DND-41 (cell line): ENCODE measurements at regions not wholly inside any gene's neighbourhood (a gene's known extent, or its start where the extent isn't known, plus 50 kb on each side); places are given as distances from the start of the nearest gene placed in this dataset.

Source experiments
- ATAC-seq: fragments of 200-7000 bp; cut with Tn5 transposase; 3 replicates; pipeline ENCODE4 v1.9.1; 2021; ENCODE audit warnings: low read depth; ENCODE audit not compliant: insufficient read depth
- DNase-seq: peaks from one replicate; pipeline ENCODE4 v3.0.0-alpha.2; 2020
- H2AFZ ChIP-seq: 2 replicates; pipeline ENCODE4 v1.6.0; 2012; ENCODE audit warnings: low read depth, low read length
- H3K27ac ChIP-seq: 2 replicates; pipeline ENCODE4 v1.5.1; 2012; ENCODE audit warnings: low read length, inconsistent platforms
- H3K27me3 ChIP-seq: fragments of 200-600 bp; sonication (generic); 2 replicates; pipeline ENCODE4 v1.6.0; 2012; ENCODE audit warnings: low read length, mild to moderate bottlenecking, inconsistent platforms; ENCODE audit not compliant: insufficient read depth, poor library complexity
- H3K36me3 ChIP-seq: 2 replicates; pipeline ENCODE4 v1.5.1; 2012; ENCODE audit warnings: low read length, inconsistent platforms; ENCODE audit not compliant: insufficient read depth
- H3K4me1 ChIP-seq: 2 replicates; pipeline ENCODE4 v1.5.1; 2012; ENCODE audit warnings: mild to moderate bottlenecking, low read length; ENCODE audit not compliant: insufficient read depth
- H3K4me2 ChIP-seq: 2 replicates; pipeline ENCODE4 v1.6.0; 2012; ENCODE audit warnings: mild to moderate bottlenecking, moderate library complexity, low read length, inconsistent platforms; ENCODE audit not compliant: insufficient read depth
- H3K4me3 ChIP-seq, 2 experiments: fragments of 200-600 bp in 1 of 2; shearing (Covaris generic) in 1 of 2; 2 replicates each; pipeline ENCODE4 v1.5.1; 2012 to 2016; ENCODE audit warnings: inconsistent platforms in 2 of 2, low read length in 2 of 2, mild to moderate bottlenecking in 2 of 2, low read depth in 1 of 2, moderate library complexity in 1 of 2
- H3K79me2 ChIP-seq: 2 replicates; pipeline ENCODE4 v1.6.0; 2012; ENCODE audit warnings: low read length, inconsistent platforms; ENCODE audit not compliant: insufficient read depth
- H3K9ac ChIP-seq: 2 replicates; pipeline ENCODE4 v1.6.0; 2012; ENCODE audit warnings: low read depth, mild to moderate bottlenecking, inconsistent platforms, low read length, moderate library complexity
- H3K9me3 ChIP-seq: 2 replicates; pipeline ENCODE4 v1.5.1; 2012; ENCODE audit warnings: low read length, moderate library complexity, mild to moderate bottlenecking, inconsistent platforms; ENCODE audit not compliant: insufficient read depth, severe bottlenecking
- H4K20me1 ChIP-seq: 2 replicates; pipeline ENCODE4 v1.6.0; 2012; ENCODE audit warnings: low read length; ENCODE audit not compliant: insufficient read depth
- EZH2 ChIP-seq: IDR thresholded peaks from 3 replicates; pipeline ENCODE4 v1.6.1; 2012; ENCODE audit warnings: borderline replicate concordance, low read depth, mild to moderate bottlenecking, moderate library complexity, low read length, inconsistent platforms; ENCODE audit not compliant: severe bottlenecking
- TF ChIP-seq, protein P1 (sequence below): IDR thresholded peaks from 2 replicates; pipeline ENCODE4 v1.5.1; 2012; ENCODE audit warnings: borderline replicate concordance, low read length, moderate library complexity, mild to moderate bottlenecking; ENCODE audit not compliant: poor library complexity, severe bottlenecking; ENCODE audit errors: extremely low read depth

- no peak overlapping the region for H3K4me2 ChIP-seq
- ATAC-seq (no peak), DNase-seq (no peak)
- H3K4me3 ChIP-seq, result no peak overlapping the region
- no peaks in the 10 kb centered on the region for H3K4me1 ChIP-seq
- H4K20me1 ChIP-seq, result no peaks in the 10 kb centered on the region
- H2AFZ ChIP-seq, result no peak overlapping the region
- no peak overlapping the region for H3K9ac ChIP-seq
- H3K36me3 ChIP-seq, result no peaks in the 10 kb centered on the region
- no peak overlapping the region for H3K27ac ChIP-seq
- H3K79me2 ChIP-seq, result no peaks in the 10 kb centered on the region
- no peaks in the 10 kb centered on the region for H3K9me3 ChIP-seq
- no peaks in the 10 kb centered on the region for H3K27me3 ChIP-seq
- TF ChIP-seq, protein P1, sequence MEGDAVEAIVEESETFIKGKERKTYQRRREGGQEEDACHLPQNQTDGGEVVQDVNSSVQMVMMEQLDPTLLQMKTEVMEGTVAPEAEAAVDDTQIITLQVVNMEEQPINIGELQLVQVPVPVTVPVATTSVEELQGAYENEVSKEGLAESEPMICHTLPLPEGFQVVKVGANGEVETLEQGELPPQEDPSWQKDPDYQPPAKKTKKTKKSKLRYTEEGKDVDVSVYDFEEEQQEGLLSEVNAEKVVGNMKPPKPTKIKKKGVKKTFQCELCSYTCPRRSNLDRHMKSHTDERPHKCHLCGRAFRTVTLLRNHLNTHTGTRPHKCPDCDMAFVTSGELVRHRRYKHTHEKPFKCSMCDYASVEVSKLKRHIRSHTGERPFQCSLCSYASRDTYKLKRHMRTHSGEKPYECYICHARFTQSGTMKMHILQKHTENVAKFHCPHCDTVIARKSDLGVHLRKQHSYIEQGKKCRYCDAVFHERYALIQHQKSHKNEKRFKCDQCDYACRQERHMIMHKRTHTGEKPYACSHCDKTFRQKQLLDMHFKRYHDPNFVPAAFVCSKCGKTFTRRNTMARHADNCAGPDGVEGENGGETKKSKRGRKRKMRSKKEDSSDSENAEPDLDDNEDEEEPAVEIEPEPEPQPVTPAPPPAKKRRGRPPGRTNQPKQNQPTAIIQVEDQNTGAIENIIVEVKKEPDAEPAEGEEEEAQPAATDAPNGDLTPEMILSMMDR, result no peak
- no peak for TF ChIP-seq EZH2
These were observed 471.3 kb upstream of the KLF4 start for GRCh38 chr9:107960916-107961315.

GRCh38 chr9:107954312-107954711, 464.7 kb upstream of the KLF4 start:
- H3K36me3 ChIP-seq, result no peaks in the 10 kb centered on the region
- no peaks in the 10 kb centered on the region for H3K27me3 ChIP-seq
- no peak overlapping the region for H3K4me2 ChIP-seq
- no peak for DNase-seq
- TF ChIP-seq, protein P1, result no peak
- TF ChIP-seq EZH2, result no peak
- H3K9me3 ChIP-seq, result no peaks in the 10 kb centered on the region
- H3K79me2 ChIP-seq, result no peaks in the 10 kb centered on the region
- no peak overlapping the region for H3K9ac ChIP-seq
- no peak overlapping the region for H3K27ac ChIP-seq
- H4K20me1 ChIP-seq, result no peaks in the 10 kb centered on the region
- no peak for ATAC-seq
- no peak overlapping the region for H2AFZ ChIP-seq
- H3K4me3 ChIP-seq, result no peak overlapping the region
- no peaks in the 10 kb centered on the region for H3K4me1 ChIP-seq

GRCh38 chr9:107953556-107954125, 464.1 kb upstream of the KLF4 start:
- Histone ChIP-seq H3K27me3 (no peaks in the 10 kb centered on the region), H3K36me3 (no peaks in the 10 kb centered on the region), H3K4me1 (no peaks in the 10 kb centered on the region), H3K4me2 (no peak overlapping the region), H3K4me3 (no peak overlapping the region), H2AFZ (no peak overlapping the region), H3K9ac (no peak overlapping the region), H3K9me3 (no peaks in the 10 kb centered on the region), H4K20me1 (no peaks in the 10 kb centered on the region), H3K27ac (no peak overlapping the region), H3K79me2 (no peaks in the 10 kb centered on the region)
- TF ChIP-seq EZH2, result no peak
- TF ChIP-seq, protein P1, result no peak
- no peak for ATAC-seq
- no peak for DNase-seq

DNA sequence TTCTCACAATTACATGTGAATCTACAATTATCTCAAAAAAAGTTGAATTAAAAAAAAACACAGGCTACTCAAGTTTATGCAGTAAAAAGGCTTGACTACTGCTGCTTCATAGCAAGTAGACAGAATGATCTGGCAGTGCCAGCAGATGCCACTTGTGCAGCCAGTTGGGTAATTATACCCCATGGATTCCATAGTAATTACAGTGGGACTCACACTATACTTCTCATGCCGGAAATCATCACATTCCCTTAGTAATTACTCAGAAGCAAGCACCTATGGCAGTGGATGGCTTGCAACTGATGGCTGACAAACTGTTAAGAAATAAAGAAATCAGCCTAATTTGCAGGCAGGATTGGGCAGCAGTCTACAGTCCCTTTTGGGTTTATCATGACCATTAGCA, 463.2 kb upstream of the KLF4 start:
- ATAC-seq (no peak), DNase-seq (no peak)

More for the DNA sequence above, 463.2 kb upstream of the KLF4 start:
- H3K9me3 ChIP-seq, result no peaks in the 10 kb centered on the region
- H4K20me1 ChIP-seq, result no peaks in the 10 kb centered on the region
- no peaks in the 10 kb centered on the region for H3K36me3 ChIP-seq
- no peak for TF ChIP-seq EZH2
- H3K9ac ChIP-seq, result no peak overlapping the region
- H3K4me2 ChIP-seq, result no peak overlapping the region
- H3K27me3 ChIP-seq, result no peaks in the 10 kb centered on the region
- no peak overlapping the region for H2AFZ ChIP-seq
- no peak overlapping the region for H3K4me3 ChIP-seq
- no peaks in the 10 kb centered on the region for H3K79me2 ChIP-seq
- no peak overlapping the region for H3K27ac ChIP-seq
- H3K4me1 ChIP-seq, result no peaks in the 10 kb centered on the region
